HEK293 (cell line): ENCODE measurements at regions not wholly inside any gene's neighbourhood (a gene's known extent, or its start where the extent isn't known, plus 50 kb on each side); places are given as distances from the start of the nearest gene placed in this dataset.

ENCODE experiments used
- CTCF ChIP-seq: fragments of 450-650 bp; formaldehyde crosslinking; IDR thresholded peaks from 2 replicates; pipeline ENCODE4 v1.5.1; 2016; ENCODE audit warnings: missing biosample characterization, missing genetic modification characterization
- MEIS1 ChIP-seq: sonication (generic); formaldehyde crosslinking; IDR thresholded peaks from 2 replicates; pipeline ENCODE4 v1.8.1; 2022; ENCODE audit warnings: missing genetic modification reagents, mild to moderate bottlenecking, borderline replicate concordance
- YY1 ChIP-seq: fragments of 450-650 bp; formaldehyde crosslinking; IDR thresholded peaks from 2 replicates; pipeline ENCODE4 v1.5.1; 2018; ENCODE audit warnings: missing biosample characterization, missing genetic modification characterization
- ZNF121 ChIP-seq: fragments of 450-650 bp; formaldehyde crosslinking; IDR thresholded peaks from 2 replicates; pipeline ENCODE4 v1.5.1; 2016; ENCODE audit warnings: missing biosample characterization, missing genetic modification characterization
- ZNF621 ChIP-seq: fragments of 450-650 bp; formaldehyde crosslinking; IDR thresholded peaks from 2 replicates; pipeline ENCODE4 v1.5.1; 2017; ENCODE audit warnings: missing biosample characterization, missing genetic modification characterization
- ZNF654 ChIP-seq: fragments of 450-650 bp; formaldehyde crosslinking; IDR thresholded peaks from 2 replicates; pipeline ENCODE4 v1.5.1; 2016; ENCODE audit warnings: low read depth, missing biosample characterization, missing genetic modification characterization
- ZSCAN5A ChIP-seq: fragments of 450-650 bp; formaldehyde crosslinking; IDR thresholded peaks from 2 replicates; pipeline ENCODE4 v1.5.1; 2016; ENCODE audit warnings: missing biosample characterization, missing genetic modification characterization

DNA sequence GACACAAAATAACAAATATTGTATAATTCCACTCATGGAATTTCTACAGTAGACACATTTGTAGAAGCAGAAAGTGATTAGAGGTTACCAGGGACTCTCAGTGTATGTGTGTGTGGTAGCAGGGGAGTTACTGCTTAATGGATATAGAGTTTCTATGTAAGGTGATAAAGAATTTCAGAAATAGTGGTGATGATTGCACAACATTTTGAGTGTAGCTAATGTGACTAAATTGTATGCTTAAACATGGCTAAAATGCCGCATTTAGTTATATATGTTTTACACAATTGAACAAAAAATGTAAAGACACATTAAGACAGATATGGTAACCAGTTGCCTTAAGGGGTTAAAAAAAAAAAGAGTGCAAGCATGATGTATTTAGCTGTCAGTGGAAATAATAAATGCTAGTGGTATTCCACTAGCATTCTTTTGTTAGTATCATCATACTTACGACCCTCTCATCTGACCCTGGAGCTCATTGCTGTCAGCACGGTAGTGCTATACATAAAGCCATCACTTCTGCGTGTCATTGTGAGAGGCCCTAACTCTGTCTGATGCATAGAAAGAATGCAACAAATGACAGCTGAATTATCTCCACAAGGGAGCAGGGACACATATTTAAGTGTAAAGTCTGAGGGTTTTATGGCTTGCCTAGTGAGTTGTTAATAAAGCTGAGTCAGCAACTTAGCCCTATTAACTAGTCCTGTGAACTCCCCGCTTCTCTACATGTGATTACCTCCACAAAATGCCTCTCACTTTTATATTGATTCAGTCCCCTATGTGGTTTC is 134.1 kb upstream of the RXFP2 start:
- no peak for TF ChIP-seq ZNF121 (tag by site-specific recombination)
- TF ChIP-seq MEIS1 (CRISPR knock-in tag) = no peak
- TF ChIP-seq YY1 (tag by site-specific recombination) = no peak
- TF ChIP-seq ZNF654 = no peak
- TF ChIP-seq ZNF621 (tag by site-specific recombination) = no peak
- TF ChIP-seq CTCF = no peak
- TF ChIP-seq ZSCAN5A (tag by site-specific recombination) = no peak
